Fibroblast of lung (primary cell): ENCODE measurements at regions not wholly inside any gene's neighbourhood (a gene's known extent, or its start where the extent isn't known, plus 50 kb on each side); places are given as distances from the start of the nearest gene placed in this dataset.
A peak's percentile ranks its signal among the peaks of the same experiment; 100 is the strongest.

Experiments used
- DNase-seq, 2 donors: peaks; one replicate each; pipeline versions ENCODE4 v3.0.0 to v3.0.0-alpha.2; 2010; ENCODE audit warnings: low read depth in 2 of 2
- H2AFZ ChIP-seq: 2 replicates; pipeline ENCODE4 v1.5.1; 2012; ENCODE audit warnings: low read length, control low read depth, inconsistent platforms
- H3K27ac ChIP-seq: 2 replicates; pipeline ENCODE4 v1.5.1; 2011; ENCODE audit warnings: low read length, control low read depth; ENCODE audit not compliant: insufficient read depth
- H3K27me3 ChIP-seq: 2 replicates; pipeline ENCODE4 v1.5.1; 2011; ENCODE audit warnings: mild to moderate bottlenecking, low read length; ENCODE audit not compliant: control insufficient read depth, insufficient read depth
- H3K36me3 ChIP-seq: 2 replicates; pipeline ENCODE4 v1.5.1; 2011; ENCODE audit warnings: low read length; ENCODE audit not compliant: control insufficient read depth, insufficient read depth
- H3K4me1 ChIP-seq: 2 replicates; pipeline ENCODE4 v1.5.1; 2011; ENCODE audit warnings: low read length; ENCODE audit not compliant: control insufficient read depth, insufficient read depth; ENCODE audit errors: extremely low read depth
- H3K4me2 ChIP-seq: 2 replicates; pipeline ENCODE4 v1.5.1; 2011; ENCODE audit warnings: low read length, control low read depth; ENCODE audit not compliant: insufficient read depth; ENCODE audit errors: extremely low read depth
- H3K4me3 ChIP-seq, 4 experiments: fragments of 200-600 bp in 1 of 4; sonication (generic) in 1 of 4; replicated peaks in 1 of 4; 2 replicates each; pipeline ENCODE4 v1.5.1; 2011 to 2016; ENCODE audit warnings: low read length in 4 of 4, low read depth in 3 of 4, mild to moderate bottlenecking in 3 of 4, control low read depth in 2 of 4, inconsistent platforms in 1 of 4, mixed read lengths in 1 of 4; ENCODE audit not compliant: insufficient read depth in 1 of 4; ENCODE audit errors: control extremely low read depth in 1 of 4
- H3K79me2 ChIP-seq: 2 replicates; pipeline ENCODE4 v1.5.1; 2012; ENCODE audit warnings: mild to moderate bottlenecking, low read length, inconsistent platforms; ENCODE audit not compliant: control insufficient read depth, insufficient read depth
- H3K9ac ChIP-seq: 2 replicates; pipeline ENCODE4 v1.5.1; 2011; ENCODE audit warnings: mild to moderate bottlenecking, low read length, control low read depth; ENCODE audit not compliant: insufficient read depth
- H3K9me3 ChIP-seq: 2 replicates; pipeline ENCODE4 v1.5.1; 2012; ENCODE audit warnings: low read depth, low read length; ENCODE audit not compliant: control insufficient read depth, insufficient read depth
- H4K20me1 ChIP-seq: 2 replicates; pipeline ENCODE4 v1.5.1; 2011; ENCODE audit warnings: low read length; ENCODE audit not compliant: control insufficient read depth, insufficient read depth; ENCODE audit errors: extremely low read depth
- EZH2 ChIP-seq: IDR thresholded peaks from 2 replicates; pipeline ENCODE4 v1.5.1; 2012; ENCODE audit warnings: low read length, control low read depth, mild to moderate bottlenecking; ENCODE audit errors: missing control alignments
- TF ChIP-seq, protein P1 (sequence below), 2 donors: IDR thresholded peaks in 1 of 2; conservative IDR thresholded peaks in 1 of 2; 1 replicate in 1 of 2; 2 replicates in 1 of 2; pipeline ENCODE4 v1.5.1; 2011 to 2012; ENCODE audit warnings: low read length in 2 of 2, control low read depth in 1 of 2, inconsistent platforms in 1 of 2, low read depth in 1 of 2, mild to moderate bottlenecking in 1 of 2

DNA sequence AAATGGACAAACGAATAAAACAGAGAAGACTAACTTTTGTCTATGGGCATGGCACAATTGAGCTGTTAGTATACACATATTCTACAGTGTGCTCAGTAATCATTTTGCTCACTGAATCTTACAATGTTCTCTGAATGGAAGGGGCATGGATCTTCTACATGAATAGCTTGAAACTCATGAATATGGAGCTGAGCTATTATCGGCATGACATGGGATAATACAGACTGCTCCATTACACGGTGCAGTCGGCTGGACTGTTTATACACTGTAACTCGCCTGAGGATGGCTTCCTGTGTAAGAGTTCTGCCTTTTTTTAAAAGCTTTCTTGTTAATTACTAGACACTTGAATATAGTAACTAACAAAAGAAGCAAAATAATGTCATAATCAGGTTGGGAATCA, 368.5 kb upstream of the MAD2L1 start:
- no peaks in the 10 kb centered on the region for H3K79me2 ChIP-seq
- H3K27ac ChIP-seq, result no peak overlapping the region

DNA sequence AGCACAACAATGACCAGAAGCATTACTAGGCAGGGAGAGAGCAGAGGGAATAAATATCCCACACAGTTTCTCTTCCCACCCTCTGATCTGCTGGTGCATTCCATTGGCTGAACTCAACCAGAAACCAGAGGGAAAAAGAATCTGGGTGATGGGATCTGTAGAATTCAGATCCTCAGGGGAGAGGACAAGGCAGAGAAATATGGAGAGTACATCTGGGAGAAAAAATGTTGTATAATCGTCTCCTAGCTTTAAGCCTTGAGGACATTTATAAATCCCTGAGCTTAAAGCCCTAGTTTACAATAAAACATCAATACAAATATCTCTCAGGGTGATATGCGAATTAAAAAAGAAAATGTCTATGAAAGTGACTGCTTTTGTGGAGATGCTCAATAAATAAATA, 368.1 kb upstream of the MAD2L1 start:
- no peaks in the 10 kb centered on the region for H3K27me3 ChIP-seq
- no peak overlapping the region for H2AFZ ChIP-seq
- no peak overlapping the region for H3K4me2 ChIP-seq
- no peaks in the 10 kb centered on the region for H4K20me1 ChIP-seq
- no peak for DNase-seq
- TF ChIP-seq, protein P1, sequence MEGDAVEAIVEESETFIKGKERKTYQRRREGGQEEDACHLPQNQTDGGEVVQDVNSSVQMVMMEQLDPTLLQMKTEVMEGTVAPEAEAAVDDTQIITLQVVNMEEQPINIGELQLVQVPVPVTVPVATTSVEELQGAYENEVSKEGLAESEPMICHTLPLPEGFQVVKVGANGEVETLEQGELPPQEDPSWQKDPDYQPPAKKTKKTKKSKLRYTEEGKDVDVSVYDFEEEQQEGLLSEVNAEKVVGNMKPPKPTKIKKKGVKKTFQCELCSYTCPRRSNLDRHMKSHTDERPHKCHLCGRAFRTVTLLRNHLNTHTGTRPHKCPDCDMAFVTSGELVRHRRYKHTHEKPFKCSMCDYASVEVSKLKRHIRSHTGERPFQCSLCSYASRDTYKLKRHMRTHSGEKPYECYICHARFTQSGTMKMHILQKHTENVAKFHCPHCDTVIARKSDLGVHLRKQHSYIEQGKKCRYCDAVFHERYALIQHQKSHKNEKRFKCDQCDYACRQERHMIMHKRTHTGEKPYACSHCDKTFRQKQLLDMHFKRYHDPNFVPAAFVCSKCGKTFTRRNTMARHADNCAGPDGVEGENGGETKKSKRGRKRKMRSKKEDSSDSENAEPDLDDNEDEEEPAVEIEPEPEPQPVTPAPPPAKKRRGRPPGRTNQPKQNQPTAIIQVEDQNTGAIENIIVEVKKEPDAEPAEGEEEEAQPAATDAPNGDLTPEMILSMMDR (conservative IDR thresholded peaks at IDR 0.05 in 1 of 2, IDR thresholded peaks at IDR 0.05 in 1 of 2; ENCODE audit: low read depth in 1 of 2, low read length in 2 of 2), result no peak
- no peak for TF ChIP-seq EZH2
- no peak overlapping the region for H3K9ac ChIP-seq
- no peaks in the 10 kb centered on the region for H3K36me3 ChIP-seq
- no peaks in the 10 kb centered on the region for H3K79me2 ChIP-seq
- no peak overlapping the region for H3K4me3 ChIP-seq
- no peaks in the 10 kb centered on the region for H3K9me3 ChIP-seq
- H3K4me1 ChIP-seq, result no peaks in the 10 kb centered on the region
- no peak overlapping the region for H3K27ac ChIP-seq

More for the DNA sequence above, 368.5 kb upstream of the MAD2L1 start:
- Histone ChIP-seq H3K4me1 (no peaks in the 10 kb centered on the region), H2AFZ (no peak overlapping the region), H3K9me3 (no peaks in the 10 kb centered on the region), H3K36me3 (no peaks in the 10 kb centered on the region), H3K4me2 (no peak overlapping the region), H4K20me1 (no peaks in the 10 kb centered on the region), H3K9ac (no peak overlapping the region), H3K4me3 (no peak overlapping the region), H3K27me3 (no peaks in the 10 kb centered on the region)
- no peak for TF ChIP-seq EZH2
- TF ChIP-seq, protein P1 (conservative IDR thresholded peaks at IDR 0.05 in 1 of 2, IDR thresholded peaks at IDR 0.05 in 1 of 2; ENCODE audit: low read depth in 1 of 2, low read length in 2 of 2), result no peak
- no peak for DNase-seq

DNA sequence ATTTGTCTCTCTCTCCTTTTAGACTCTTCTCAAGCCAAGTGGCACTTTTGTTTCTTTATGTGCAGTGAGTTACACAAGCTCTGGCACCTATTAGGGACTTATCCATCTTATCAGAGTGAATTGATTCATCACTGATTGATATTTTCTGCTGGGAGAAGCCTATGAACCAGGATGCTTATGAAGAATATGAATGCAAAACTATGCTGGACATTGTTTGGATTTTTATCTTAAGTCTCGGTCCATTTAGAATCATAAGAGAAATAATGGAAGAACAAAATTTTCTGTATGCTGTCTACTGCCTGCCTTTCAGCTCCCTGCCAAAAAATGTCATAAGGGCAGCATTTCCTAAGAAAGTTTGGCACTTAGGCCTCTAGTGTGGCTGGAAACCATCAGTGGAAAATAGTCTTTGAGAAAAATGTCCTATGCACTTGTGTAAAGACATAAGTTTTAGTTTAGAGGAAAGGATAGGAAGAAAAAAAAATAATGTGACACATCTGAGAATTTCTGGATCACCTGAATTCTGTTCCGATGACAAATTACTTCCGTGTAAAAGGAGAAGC, 365.7 kb upstream of the MAD2L1 start:
- no peak for TF ChIP-seq EZH2
- H3K4me1 ChIP-seq, result no peaks in the 10 kb centered on the region
- no peaks in the 10 kb centered on the region for H3K27me3 ChIP-seq
- H3K4me2 ChIP-seq, result no peak overlapping the region
- no peaks in the 10 kb centered on the region for H4K20me1 ChIP-seq
- H3K36me3 ChIP-seq, result no peaks in the 10 kb centered on the region
- H3K9ac ChIP-seq, result no peak overlapping the region
- H2AFZ ChIP-seq, result no peak overlapping the region
- DNase-seq, result peak in 1 of 2 donors; percentile 9
- no peaks in the 10 kb centered on the region for H3K9me3 ChIP-seq
- no peak overlapping the region for H3K27ac ChIP-seq
- H3K4me3 ChIP-seq, result no peak overlapping the region
- no peaks in the 10 kb centered on the region for H3K79me2 ChIP-seq
